Vagina (tissue), 2 donors: ENCODE measurements at regions not wholly inside any gene's neighbourhood (a gene's known extent, or its start where the extent isn't known, plus 50 kb on each side); places are given as distances from the start of the nearest gene placed in this dataset.

Experiments used
- POLR2A ChIP-seq, 2 donors: fragments of 450-650 bp; IDR thresholded peaks; one replicate each; pipeline ENCODE4 v1.6.1; 2017; ENCODE audit warnings: antibody characterized with exemption in 2 of 2, mild to moderate bottlenecking in 2 of 2, moderate library complexity in 2 of 2
- POLR2AphosphoS5 ChIP-seq, 2 donors: sonication (generic); formaldehyde crosslinking; IDR thresholded peaks; one replicate each; pipeline ENCODE4 v1.9.0; 2017; ENCODE audit warnings: antibody characterized with exemption in 2 of 2, mild to moderate bottlenecking in 2 of 2, low read depth in 1 of 2; ENCODE audit not compliant: insufficient read depth in 1 of 2
- TF ChIP-seq, protein P1 (sequence below), 3 experiments: fragments of 450-650 bp in 2 of 3; fragments of 200-600 bp in 1 of 3; sonication (generic) in 1 of 3; IDR thresholded peaks; one replicate each; pipeline ENCODE4 v1.5.1; 2017 to 2019; ENCODE audit warnings: antibody characterized with exemption in 3 of 3, mild to moderate bottlenecking in 2 of 3, moderate library complexity in 2 of 3

DNA sequence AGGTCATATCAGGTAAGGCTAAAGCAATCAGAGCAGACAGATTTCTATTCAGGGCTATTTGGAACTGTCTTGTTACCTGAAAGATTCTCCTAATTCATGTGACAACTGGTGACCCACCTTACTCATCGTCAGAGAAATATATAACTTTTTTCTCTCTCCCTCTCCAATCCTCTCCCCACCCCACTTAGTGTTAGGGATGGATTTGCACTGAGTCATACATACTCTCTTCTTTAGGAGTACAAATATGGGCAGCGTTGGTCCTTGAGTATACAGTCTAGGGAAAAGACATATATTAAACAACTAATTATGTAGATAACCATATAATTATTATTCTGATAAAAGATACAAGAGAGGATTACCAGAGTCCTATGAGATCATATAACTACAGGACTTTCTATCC is 246.3 kb downstream of the HHIPL2 start:
- TF ChIP-seq, protein P1, sequence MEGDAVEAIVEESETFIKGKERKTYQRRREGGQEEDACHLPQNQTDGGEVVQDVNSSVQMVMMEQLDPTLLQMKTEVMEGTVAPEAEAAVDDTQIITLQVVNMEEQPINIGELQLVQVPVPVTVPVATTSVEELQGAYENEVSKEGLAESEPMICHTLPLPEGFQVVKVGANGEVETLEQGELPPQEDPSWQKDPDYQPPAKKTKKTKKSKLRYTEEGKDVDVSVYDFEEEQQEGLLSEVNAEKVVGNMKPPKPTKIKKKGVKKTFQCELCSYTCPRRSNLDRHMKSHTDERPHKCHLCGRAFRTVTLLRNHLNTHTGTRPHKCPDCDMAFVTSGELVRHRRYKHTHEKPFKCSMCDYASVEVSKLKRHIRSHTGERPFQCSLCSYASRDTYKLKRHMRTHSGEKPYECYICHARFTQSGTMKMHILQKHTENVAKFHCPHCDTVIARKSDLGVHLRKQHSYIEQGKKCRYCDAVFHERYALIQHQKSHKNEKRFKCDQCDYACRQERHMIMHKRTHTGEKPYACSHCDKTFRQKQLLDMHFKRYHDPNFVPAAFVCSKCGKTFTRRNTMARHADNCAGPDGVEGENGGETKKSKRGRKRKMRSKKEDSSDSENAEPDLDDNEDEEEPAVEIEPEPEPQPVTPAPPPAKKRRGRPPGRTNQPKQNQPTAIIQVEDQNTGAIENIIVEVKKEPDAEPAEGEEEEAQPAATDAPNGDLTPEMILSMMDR (IDR thresholded peaks at IDR 0.05) = no peak
- no peak for TF ChIP-seq POLR2A (IDR thresholded peaks at IDR 0.05)
- no peak for TF ChIP-seq POLR2AphosphoS5 (IDR thresholded peaks at IDR 0.05; ENCODE audit: insufficient read depth in 1 of 2, low read depth in 1 of 2)
